ENCODE measurements at regions not wholly inside any gene's neighbourhood (a gene's known extent, or its start where the extent isn't known, plus 50 kb on each side); places are given as distances from the start of the nearest gene placed in this dataset.

DNA sequence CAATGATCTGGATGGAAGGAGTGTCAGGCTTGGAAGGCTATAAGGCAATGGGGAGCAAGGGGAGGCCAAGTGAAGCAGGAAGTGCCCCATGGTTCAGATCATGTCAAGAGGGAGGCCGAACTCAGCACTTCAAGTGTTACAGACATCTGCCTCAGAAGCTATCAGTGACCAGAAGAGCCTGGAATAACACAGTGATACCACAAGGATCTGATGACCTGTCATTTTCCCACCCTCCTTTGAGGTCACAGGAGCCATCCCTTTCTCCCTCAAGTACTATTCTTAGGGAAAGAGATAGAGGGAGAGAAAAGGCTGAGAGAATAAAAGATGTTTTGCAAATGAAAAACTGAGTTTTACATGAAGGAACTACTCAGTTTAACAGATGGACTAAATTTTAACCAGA, 454.8 kb downstream of the CSNK1G3 start:
- Histone ChIP-seq H3K56ac (ENCODE audit: low read length) (no peak overlapping the region), H4K5ac (ENCODE audit: low read length) (no peak overlapping the region), H4K8ac (ENCODE audit: low read depth, low read length) (no peak overlapping the region), H3K79me2 (ENCODE audit: control insufficient read depth, insufficient read depth, low read length) (no peaks in the 10 kb centered on the region), H3K18ac (ENCODE audit: low read length) (no peak overlapping the region), H3K36me3 (ENCODE audit: control insufficient read depth, insufficient read depth, low read length) (no peaks in the 10 kb centered on the region), H2AK5ac (ENCODE audit: low read length) (no peak overlapping the region), H3K4me1 (ENCODE audit: control insufficient read depth, low read depth, low read length) (no peaks in the 10 kb centered on the region), H2BK15ac (replicated peaks; ENCODE audit: low read depth) (no peak overlapping the region), H3K23ac (ENCODE audit: low read length) (no peak overlapping the region), H3K27ac (ENCODE audit: low read depth, low read length) (no peak overlapping the region), H2BK120ac (ENCODE audit: low read depth, low read length) (no peak overlapping the region), H3K27me3 (ENCODE audit: insufficient read depth, low read length, poor library complexity) (no peaks in the 10 kb centered on the region), H3K4me3 (ENCODE audit: low read length) (no peak overlapping the region), H3K9ac (ENCODE audit: low read length) (no peak overlapping the region), H3K4ac (ENCODE audit: low read depth, low read length) (no peak overlapping the region), H3K79me1 (ENCODE audit: low read length) (no peaks in the 10 kb centered on the region), H3K4me2 (ENCODE audit: low read length) (no peak overlapping the region), H2BK5ac (ENCODE audit: low read length) (no peak overlapping the region)
- DNase-seq, result no peak
- no CpG with 5 or more reads among the region's 1 CpG for WGBS (ENCODE audit: extremely low coverage, insufficient coverage, low lambda C conversion rate)

DNA sequence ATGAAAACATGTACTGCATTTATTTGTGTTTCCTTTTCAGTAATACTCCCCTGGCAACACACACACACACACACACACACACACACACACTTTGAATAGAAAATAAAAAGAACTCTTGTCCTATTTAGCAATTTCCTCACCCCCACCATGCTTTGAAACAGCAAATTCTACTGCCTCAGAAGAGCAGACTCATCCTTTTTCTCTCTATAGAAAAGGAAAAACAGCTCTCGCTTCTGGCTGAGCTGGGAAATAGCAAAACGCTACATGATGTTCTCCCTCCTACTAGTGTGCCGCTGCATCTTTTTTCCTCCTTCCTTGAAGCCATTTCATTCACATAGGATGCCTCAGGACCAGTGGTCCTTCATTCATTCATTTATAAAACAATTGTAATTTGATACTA, 453.6 kb downstream of the CSNK1G3 start:
- no CpG with 5 or more reads among the region's 3 CpGs for WGBS (ENCODE audit: extremely low coverage, insufficient coverage, low lambda C conversion rate)
- H3K18ac ChIP-seq (ENCODE audit: low read length), result no peak overlapping the region
- no peaks in the 10 kb centered on the region for H3K79me2 ChIP-seq (ENCODE audit: control insufficient read depth, insufficient read depth, low read length)
- H3K9ac ChIP-seq (ENCODE audit: low read length), result no peak overlapping the region
- H3K4ac ChIP-seq (ENCODE audit: low read depth, low read length), result no peak overlapping the region
- no peak overlapping the region for H3K27ac ChIP-seq (ENCODE audit: low read depth, low read length)
- no peak overlapping the region for H3K4me2 ChIP-seq (ENCODE audit: low read length)
- H2BK120ac ChIP-seq (ENCODE audit: low read depth, low read length), result no peak overlapping the region
- H2BK5ac ChIP-seq (ENCODE audit: low read length), result no peak overlapping the region
- no peaks in the 10 kb centered on the region for H3K4me1 ChIP-seq (ENCODE audit: control insufficient read depth, low read depth, low read length)
- no peak overlapping the region for H2BK15ac ChIP-seq (replicated peaks; ENCODE audit: low read depth)
- no peak overlapping the region for H3K56ac ChIP-seq (ENCODE audit: low read length)
- no peak for DNase-seq
- H3K36me3 ChIP-seq (ENCODE audit: control insufficient read depth, insufficient read depth, low read length), result no peaks in the 10 kb centered on the region
- no peak overlapping the region for H3K4me3 ChIP-seq (ENCODE audit: low read length)
- H2AK5ac ChIP-seq (ENCODE audit: low read length), result no peak overlapping the region
- H3K79me1 ChIP-seq (ENCODE audit: low read length), result no peaks in the 10 kb centered on the region
- H4K5ac ChIP-seq (ENCODE audit: low read length), result no peak overlapping the region
- H3K23ac ChIP-seq (ENCODE audit: low read length), result no peak overlapping the region
- H3K27me3 ChIP-seq (ENCODE audit: insufficient read depth, low read length, poor library complexity), result no peaks in the 10 kb centered on the region
- H4K8ac ChIP-seq (ENCODE audit: low read depth, low read length), result no peak overlapping the region

DNA sequence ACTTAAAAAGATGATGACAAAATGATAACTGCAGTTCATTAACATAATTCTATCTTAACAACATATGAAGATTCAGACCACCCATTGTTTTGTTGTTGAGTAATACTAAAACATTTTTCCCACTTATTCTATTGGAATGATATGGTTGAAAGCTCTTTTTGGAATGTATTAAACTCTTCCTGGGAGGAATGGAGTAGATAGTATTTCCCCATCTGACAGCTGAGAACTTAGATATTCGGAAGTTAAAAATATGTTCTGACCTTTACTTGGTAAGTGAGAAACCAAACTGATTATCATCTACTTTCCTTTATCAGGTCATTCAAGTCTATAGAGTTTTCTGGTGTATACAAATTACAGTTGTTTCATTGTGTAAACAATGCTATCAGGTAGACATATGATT, 452.9 kb downstream of the CSNK1G3 start:
- Histone ChIP-seq H3K27me3 (ENCODE audit: insufficient read depth, low read length, poor library complexity) (no peaks in the 10 kb centered on the region), H3K27ac (ENCODE audit: low read depth, low read length) (no peak overlapping the region), H3K23ac (ENCODE audit: low read length) (no peak overlapping the region), H2BK120ac (ENCODE audit: low read depth, low read length) (no peak overlapping the region), H4K5ac (ENCODE audit: low read length) (no peak overlapping the region), H4K8ac (ENCODE audit: low read depth, low read length) (no peak overlapping the region), H3K9ac (ENCODE audit: low read length) (no peak overlapping the region), H2BK15ac (replicated peaks; ENCODE audit: low read depth) (no peak overlapping the region), H3K79me2 (ENCODE audit: control insufficient read depth, insufficient read depth, low read length) (no peaks in the 10 kb centered on the region), H3K36me3 (ENCODE audit: control insufficient read depth, insufficient read depth, low read length) (no peaks in the 10 kb centered on the region), H3K56ac (ENCODE audit: low read length) (no peak overlapping the region), H3K4me2 (ENCODE audit: low read length) (no peak overlapping the region), H3K4me1 (ENCODE audit: control insufficient read depth, low read depth, low read length) (no peaks in the 10 kb centered on the region), H3K4me3 (ENCODE audit: low read length) (no peak overlapping the region), H3K18ac (ENCODE audit: low read length) (no peak overlapping the region), H2AK5ac (ENCODE audit: low read length) (no peak overlapping the region), H2BK5ac (ENCODE audit: low read length) (no peak overlapping the region), H3K79me1 (ENCODE audit: low read length) (no peaks in the 10 kb centered on the region), H3K4ac (ENCODE audit: low read depth, low read length) (no peak overlapping the region)
- DNase-seq, result no peak
- no CpG with 5 or more reads among the region's 1 CpG for WGBS (ENCODE audit: extremely low coverage, insufficient coverage, low lambda C conversion rate)

DNA sequence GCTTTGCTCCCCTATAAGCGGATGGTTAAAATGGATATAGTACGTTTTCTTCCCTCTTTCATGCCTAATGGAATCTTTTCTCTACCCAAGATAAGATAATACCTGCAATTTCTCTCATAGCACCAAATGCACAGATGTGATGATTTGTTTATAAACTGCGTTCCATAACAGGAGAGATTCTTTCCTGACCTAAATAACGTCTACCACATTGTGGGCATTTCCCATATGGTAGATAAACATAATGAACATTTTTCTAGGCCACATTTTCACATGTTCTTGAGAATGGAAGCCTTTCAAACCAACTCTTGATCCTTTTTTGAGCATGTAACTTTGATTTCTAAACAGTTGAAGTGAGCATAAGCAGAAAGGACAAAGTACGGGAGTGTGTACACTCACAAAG, 448.5 kb downstream of the CSNK1G3 start:
- Histone ChIP-seq H2BK15ac (replicated peaks; ENCODE audit: low read depth) (no peak overlapping the region), H4K8ac (ENCODE audit: low read depth, low read length) (no peak overlapping the region), H3K27ac (ENCODE audit: low read depth, low read length) (no peak overlapping the region), H3K4me3 (ENCODE audit: low read length) (no peak overlapping the region), H2AK5ac (ENCODE audit: low read length) (no peak overlapping the region), H3K9ac (ENCODE audit: low read length) (no peak overlapping the region), H3K4me2 (ENCODE audit: low read length) (no peak overlapping the region), H4K5ac (ENCODE audit: low read length) (no peak overlapping the region), H3K18ac (ENCODE audit: low read length) (no peak overlapping the region), H3K79me1 (ENCODE audit: low read length) (no peaks in the 10 kb centered on the region), H3K79me2 (ENCODE audit: control insufficient read depth, insufficient read depth, low read length) (no peaks in the 10 kb centered on the region), H3K4me1 (ENCODE audit: control insufficient read depth, low read depth, low read length) (no peaks in the 10 kb centered on the region), H3K4ac (ENCODE audit: low read depth, low read length) (no peak overlapping the region), H3K27me3 (ENCODE audit: insufficient read depth, low read length, poor library complexity) (no peaks in the 10 kb centered on the region), H3K23ac (ENCODE audit: low read length) (no peak overlapping the region), H3K36me3 (ENCODE audit: control insufficient read depth, insufficient read depth, low read length) (no peaks in the 10 kb centered on the region), H2BK5ac (ENCODE audit: low read length) (no peak overlapping the region), H2BK120ac (ENCODE audit: low read depth, low read length) (no peak overlapping the region), H3K56ac (ENCODE audit: low read length) (no peak overlapping the region)
- WGBS (ENCODE audit: extremely low coverage, insufficient coverage, low lambda C conversion rate), result no CpG with 5 or more reads among the region's 5 CpGs
- no peak for DNase-seq

DNA sequence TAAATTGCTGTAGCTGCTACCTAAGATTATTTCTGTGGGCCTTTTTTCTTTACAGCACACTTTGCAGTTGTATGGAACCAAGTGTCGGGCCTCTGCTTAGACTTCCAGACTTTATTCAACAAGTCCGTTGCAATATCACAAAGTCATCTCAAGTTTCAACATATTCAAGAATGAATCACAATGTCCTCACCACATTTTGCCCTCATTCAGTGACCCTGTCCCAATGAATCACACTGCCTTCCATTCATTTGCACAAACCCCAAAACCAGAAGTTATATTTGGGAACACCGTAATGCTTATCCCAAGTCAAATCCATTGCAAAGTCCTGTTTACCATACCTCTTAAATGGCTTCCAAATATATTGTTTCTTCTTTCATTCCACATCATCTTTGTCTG, 439.6 kb downstream of the CSNK1G3 start:
- no peaks in the 10 kb centered on the region for H3K79me2 ChIP-seq (ENCODE audit: control insufficient read depth, insufficient read depth, low read length)
- no peaks in the 10 kb centered on the region for H3K4me1 ChIP-seq (ENCODE audit: control insufficient read depth, low read depth, low read length)
- H4K8ac ChIP-seq (ENCODE audit: low read depth, low read length), result no peak overlapping the region
- WGBS (ENCODE audit: extremely low coverage, insufficient coverage, low lambda C conversion rate), result no CpG with 5 or more reads among the region's 3 CpGs
- H4K5ac ChIP-seq (ENCODE audit: low read length), result no peak overlapping the region
- H3K27ac ChIP-seq (ENCODE audit: low read depth, low read length), result no peak overlapping the region
- no peak overlapping the region for H3K56ac ChIP-seq (ENCODE audit: low read length)
- DNase-seq, result no peak
- no peak overlapping the region for H3K23ac ChIP-seq (ENCODE audit: low read length)
- H3K4me3 ChIP-seq (ENCODE audit: low read length), result no peak overlapping the region
- no peak overlapping the region for H3K4me2 ChIP-seq (ENCODE audit: low read length)
- no peak overlapping the region for H3K9ac ChIP-seq (ENCODE audit: low read length)
- no peak overlapping the region for H3K18ac ChIP-seq (ENCODE audit: low read length)
- H2BK5ac ChIP-seq (ENCODE audit: low read length), result no peak overlapping the region
- no peak overlapping the region for H2BK120ac ChIP-seq (ENCODE audit: low read depth, low read length)
- no peaks in the 10 kb centered on the region for H3K79me1 ChIP-seq (ENCODE audit: low read length)
- no peaks in the 10 kb centered on the region for H3K27me3 ChIP-seq (ENCODE audit: insufficient read depth, low read length, poor library complexity)
- no peak overlapping the region for H2BK15ac ChIP-seq (replicated peaks; ENCODE audit: low read depth)
- H3K36me3 ChIP-seq (ENCODE audit: control insufficient read depth, insufficient read depth, low read length), result no peaks in the 10 kb centered on the region
- H2AK5ac ChIP-seq (ENCODE audit: low read length), result no peak overlapping the region
- no peak overlapping the region for H3K4ac ChIP-seq (ENCODE audit: low read depth, low read length)

DNA sequence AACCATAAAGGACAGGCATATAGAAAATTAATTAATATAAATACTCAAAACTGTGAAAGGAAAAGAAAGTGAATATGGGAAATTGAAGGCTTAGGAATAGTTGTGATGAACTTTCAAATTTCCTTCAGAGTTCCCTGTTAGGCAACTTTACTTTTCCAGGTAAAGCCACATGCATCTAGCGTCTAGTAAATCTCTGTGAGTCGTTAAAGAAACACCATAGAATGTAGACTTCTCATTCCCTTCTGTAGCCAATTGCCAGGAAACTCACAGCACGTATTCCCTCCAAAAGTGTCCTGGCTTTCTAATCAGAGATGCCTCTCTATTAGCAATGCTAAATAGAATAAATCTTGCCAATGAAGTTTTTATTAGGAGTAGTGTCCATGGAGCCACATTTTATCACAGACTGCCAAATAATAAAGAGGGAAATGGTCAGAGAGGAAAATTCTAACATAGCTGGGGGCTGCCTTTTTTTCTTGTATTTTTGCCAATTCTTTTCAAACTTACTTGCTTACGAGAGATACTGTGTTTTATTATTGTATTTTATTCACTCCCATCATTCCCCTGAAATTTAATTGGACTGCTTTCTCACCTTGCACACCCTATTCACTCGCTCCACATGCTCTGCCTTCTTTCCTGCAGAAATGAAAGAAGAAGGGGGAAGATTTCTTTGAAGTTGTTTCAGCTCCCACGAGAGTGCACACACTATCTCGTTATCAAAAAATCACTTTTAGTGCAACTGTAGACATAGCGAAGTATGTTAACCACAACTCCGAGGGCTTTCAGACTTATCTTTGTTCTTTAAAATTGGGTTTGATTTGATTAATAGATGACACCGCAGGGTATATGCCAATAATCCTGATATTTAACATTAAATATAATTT, 439.0 kb downstream of the CSNK1G3 start:
- Histone ChIP-seq H3K56ac (ENCODE audit: low read length) (no peak overlapping the region), H3K4me3 (ENCODE audit: low read length) (no peak overlapping the region), H3K27me3 (ENCODE audit: insufficient read depth, low read length, poor library complexity) (no peaks in the 10 kb centered on the region), H2BK120ac (ENCODE audit: low read depth, low read length) (no peak overlapping the region), H3K36me3 (ENCODE audit: control insufficient read depth, insufficient read depth, low read length) (no peaks in the 10 kb centered on the region), H3K9ac (ENCODE audit: low read length) (no peak overlapping the region), H3K4me2 (ENCODE audit: low read length) (no peak overlapping the region), H3K23ac (ENCODE audit: low read length) (no peak overlapping the region), H3K4ac (ENCODE audit: low read depth, low read length) (no peak overlapping the region), H3K18ac (ENCODE audit: low read length) (no peak overlapping the region), H3K79me2 (ENCODE audit: control insufficient read depth, insufficient read depth, low read length) (no peaks in the 10 kb centered on the region), H4K8ac (ENCODE audit: low read depth, low read length) (no peak overlapping the region), H2BK5ac (ENCODE audit: low read length) (no peak overlapping the region), H4K5ac (ENCODE audit: low read length) (no peak overlapping the region), H2BK15ac (replicated peaks; ENCODE audit: low read depth) (no peak overlapping the region), H2AK5ac (ENCODE audit: low read length) (no peak overlapping the region), H3K79me1 (ENCODE audit: low read length) (no peaks in the 10 kb centered on the region), H3K4me1 (ENCODE audit: control insufficient read depth, low read depth, low read length) (no peaks in the 10 kb centered on the region), H3K27ac (ENCODE audit: low read depth, low read length) (no peak overlapping the region)
- DNase-seq, result no peak
- WGBS (ENCODE audit: extremely low coverage, insufficient coverage, low lambda C conversion rate), result no CpG with 5 or more reads among the region's 10 CpGs

Data from mesendoderm (in vitro differentiated cells).